HG03045 (cell line): ENCODE measurements at regions not wholly inside any gene's neighbourhood (a gene's known extent, or its start where the extent isn't known, plus 50 kb on each side); places are given as distances from the start of the nearest gene placed in this dataset.
"Not testable (repeated sequence)": the region's sequence is repeated elsewhere in the genome, so short reads cannot be mapped to it uniquely, and the experiment has no call there.

Experiments
- ATAC-seq: cut with Tn5 transposase; IDR thresholded peaks from one replicate; pipeline ENCODE4 v1.9.1; 2021; ENCODE audit warnings: mild to moderate bottlenecking, moderate library complexity; ENCODE audit not compliant: unreplicated experiment

DNA sequence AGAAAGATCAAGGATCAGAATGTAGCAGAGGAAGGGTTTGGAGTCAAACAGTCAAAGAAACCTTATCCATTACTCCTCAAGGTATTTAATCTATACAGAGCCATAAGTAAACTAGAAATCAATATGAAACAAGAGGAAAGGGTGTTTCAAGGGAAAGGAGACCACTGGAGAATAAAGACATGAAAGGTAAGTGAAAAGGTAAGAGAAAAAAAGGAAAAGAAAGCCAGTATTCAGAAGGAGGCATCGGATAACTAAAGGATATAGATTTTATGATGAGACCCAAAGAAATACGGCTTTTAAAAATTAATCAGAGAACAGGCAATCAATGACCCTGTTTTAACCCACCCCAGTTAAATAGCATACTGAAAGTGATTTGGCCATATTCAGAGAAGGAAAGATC is 438.7 kb upstream of the MIR17HG start:
- ATAC-seq, result no peak

DNA sequence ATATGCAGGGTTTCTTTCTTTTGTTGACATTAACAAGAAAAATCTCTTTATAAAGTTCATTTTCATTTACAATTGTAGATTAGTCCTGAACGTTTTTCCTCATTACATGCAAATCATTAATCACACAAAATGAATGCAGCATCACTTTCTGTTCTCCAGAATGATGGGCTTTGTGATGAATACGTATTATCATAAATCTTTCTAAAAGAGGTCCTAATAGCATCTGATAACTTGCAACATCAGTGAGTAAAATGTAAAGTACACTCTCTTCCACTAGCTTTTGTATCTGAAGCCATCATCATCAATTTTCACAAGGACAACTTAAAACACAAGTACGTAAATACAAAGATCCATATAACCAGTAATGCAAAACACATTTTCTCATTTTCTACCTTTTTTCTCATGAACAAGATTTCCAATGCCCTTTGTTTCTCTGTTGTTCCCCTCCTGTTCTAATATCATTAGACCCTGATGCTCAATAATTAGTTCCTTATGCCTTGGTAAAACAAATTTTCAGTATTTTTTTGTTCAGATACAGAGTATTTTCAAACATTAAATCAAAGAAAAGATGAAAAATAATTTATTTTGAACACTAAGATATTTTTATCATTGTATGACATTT is 437.4 kb upstream of the MIR17HG start:
- ATAC-seq, result no peak

DNA sequence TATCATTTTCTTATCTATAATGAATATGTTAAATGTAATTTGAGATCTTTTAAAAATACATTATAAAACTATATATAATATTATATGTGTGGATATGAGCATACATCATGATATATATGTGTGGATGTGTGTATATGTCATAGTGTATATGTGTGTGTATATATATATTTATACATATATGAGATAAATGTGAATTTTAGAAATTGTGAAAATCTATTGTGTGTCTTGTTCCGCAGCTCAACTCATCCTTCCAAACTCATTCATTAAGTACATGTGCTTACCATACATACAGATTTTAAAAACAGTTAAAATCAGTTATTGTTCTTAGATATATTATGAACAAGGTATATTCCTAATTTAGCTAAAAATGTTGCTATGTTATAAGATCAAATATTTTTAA is 435.2 kb upstream of the MIR17HG start:
- ATAC-seq, result no peak

DNA sequence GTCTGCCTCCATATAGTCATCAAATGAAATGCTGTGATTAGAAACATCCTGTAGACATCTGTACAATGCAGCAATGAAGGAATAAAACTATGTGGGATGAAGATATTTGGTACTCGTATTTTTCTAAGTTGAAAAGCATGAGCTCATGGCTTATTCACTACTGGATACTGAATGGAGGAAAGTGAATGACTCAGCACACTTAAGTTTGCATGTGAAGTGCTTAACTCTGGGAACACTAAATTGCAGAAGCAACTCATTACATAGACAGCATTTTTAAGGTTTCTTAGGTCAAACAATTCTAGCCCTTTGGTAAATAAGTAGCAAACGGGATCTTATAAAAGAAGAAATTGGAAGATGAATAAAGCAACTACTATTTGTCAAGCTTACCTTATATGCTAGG is 429.0 kb upstream of the MIR17HG start:
- no peak for ATAC-seq

DNA sequence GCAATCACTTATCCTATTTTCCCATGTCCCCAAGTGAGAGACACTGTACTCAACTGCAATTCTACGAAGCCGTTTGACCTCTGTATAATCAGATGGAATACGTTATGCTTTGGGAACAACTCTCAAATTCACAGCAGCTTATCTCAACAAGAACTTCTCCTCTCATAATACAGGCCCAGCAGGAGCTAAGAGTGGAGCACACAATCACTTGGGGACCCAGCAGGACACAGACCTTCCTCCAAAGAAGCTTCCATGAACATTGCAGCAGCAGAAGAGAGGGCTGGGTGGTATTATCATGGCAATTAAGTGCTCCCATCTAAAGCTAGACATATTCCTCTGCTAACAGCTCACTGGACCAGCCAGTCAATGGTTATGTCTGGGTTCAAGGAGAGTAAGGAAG is 428.3 kb upstream of the MIR17HG start:
- ATAC-seq, result no peak

DNA sequence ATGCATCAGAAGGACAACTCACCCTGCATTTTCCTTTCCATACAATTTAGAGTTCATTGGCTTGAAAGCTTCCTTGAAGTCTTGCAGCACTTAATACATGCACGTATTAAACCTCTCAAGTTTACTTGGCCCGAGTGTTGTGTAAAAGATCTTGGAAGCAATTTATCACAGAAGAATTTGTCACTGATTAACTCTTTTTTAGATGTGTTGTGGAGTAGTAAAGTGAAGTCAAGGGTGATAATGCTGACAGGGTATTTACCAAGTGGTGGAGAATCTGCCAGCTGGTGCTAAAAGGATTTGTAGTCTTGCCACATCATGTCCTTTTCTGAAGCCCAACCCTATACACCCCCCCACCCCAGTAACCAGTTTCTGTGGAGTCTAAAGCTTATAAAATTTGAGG is 421.0 kb upstream of the MIR17HG start:
- ATAC-seq, result no peak

DNA sequence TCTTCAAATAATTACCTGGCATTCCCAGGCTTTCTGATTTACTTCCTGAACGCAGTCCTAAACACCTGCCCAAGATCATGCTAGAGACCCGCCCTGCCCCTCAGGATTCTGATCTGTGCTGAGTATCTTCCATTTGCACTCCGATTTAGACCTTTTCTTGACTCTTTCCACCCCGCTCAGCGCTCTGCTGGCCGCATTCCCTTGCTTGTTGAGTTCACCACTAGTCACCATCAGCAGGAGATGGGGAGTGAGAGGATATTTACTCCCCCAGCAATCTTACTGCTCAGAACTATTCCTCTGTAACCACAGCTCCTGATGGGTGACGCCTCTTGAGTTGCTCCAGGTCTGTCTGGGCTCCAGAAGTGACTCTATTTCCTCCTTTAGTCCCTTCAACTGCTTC is 419.4 kb upstream of the MIR17HG start:
- ATAC-seq, result no peak

DNA sequence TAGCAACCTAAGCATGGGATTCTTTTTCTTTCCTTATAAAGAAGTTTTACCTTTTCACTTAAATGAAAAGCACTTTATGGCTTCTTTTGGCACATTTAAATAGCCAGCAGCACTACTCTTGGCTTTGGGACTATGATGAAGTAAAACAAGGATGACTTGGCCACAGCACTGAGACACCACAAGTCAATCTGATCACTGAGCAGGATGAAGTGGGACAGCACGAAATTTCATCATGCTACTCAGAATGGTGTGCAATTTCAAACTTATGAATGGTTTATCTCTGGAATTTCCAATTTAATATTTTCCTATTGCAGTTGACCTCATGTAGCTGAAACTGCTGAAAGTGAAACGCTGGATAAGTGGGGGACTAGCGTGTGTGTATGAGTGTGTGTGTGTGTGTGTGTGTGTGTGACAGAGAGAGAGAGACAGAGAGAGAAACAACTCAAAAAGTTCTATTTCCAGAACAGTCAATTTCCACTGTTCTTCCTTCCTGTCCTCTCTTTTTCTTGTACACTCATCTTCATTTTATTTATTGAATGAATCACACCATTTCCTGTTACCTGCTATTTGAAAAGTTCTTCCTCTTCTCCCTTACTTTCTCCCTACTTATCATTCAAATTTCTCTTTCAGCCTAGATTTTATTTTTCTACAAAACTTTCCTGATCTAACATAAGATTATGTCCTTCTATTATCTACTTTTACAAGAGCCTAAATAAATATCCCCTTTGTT is 414.2 kb upstream of the MIR17HG start:
- ATAC-seq, result no peak

DNA sequence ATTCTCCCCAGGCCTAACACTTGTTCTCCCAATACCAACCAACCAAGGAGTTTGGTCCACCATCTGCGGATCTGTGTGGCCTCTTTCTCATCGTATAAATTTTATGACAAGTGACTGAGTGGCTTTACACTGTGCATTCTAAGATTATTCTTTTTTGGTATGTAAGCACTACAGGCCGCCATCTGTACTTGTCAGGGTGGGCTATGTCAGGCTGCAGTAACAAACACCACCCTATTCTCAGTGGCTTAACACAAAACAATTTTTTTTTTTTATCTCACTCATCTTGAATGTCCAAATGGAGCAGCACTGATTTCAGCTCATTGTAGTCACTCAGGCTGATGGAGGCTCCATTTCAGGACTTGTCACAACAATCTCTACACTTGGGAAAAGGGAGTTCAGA is 412.7 kb upstream of the MIR17HG start:
- ATAC-seq, result no peak

DNA sequence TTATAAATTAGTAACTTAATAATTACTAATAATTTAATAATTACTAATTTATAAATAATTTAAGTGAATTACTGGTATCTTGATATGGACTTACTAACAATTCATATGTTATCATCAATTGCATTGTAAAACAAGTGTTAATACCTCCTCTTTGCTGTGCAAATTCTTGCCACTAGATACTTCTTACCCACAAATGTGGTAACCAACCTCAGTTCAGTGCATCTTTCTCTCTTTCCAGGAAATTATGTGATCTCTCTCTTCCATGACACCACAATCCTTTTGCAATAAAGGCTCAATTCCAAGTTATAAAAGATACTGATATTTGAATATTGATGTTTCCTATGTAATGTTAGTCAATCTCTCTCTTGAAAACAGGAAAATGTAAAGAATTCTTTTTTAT is 408.6 kb upstream of the MIR17HG start:
- ATAC-seq, result no peak

DNA sequence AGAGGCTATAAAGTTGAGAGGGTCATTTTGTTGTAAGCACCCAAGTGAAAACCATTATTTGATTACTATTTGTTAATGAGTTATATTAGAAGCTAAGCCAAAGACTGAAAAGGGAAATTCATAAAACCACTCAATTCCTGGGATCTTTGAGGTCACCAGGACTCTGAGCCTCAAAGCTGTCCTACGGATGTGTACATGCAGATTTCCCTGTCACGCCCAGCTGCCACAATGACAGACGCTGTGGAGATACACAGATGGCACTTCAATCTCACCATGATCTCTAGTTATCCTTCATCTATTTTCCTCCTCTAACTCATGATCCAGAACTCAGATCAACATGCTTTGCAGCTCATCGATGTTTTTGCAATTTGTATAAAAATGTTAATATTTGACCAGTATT is 403.5 kb upstream of the MIR17HG start:
- no peak for ATAC-seq

DNA sequence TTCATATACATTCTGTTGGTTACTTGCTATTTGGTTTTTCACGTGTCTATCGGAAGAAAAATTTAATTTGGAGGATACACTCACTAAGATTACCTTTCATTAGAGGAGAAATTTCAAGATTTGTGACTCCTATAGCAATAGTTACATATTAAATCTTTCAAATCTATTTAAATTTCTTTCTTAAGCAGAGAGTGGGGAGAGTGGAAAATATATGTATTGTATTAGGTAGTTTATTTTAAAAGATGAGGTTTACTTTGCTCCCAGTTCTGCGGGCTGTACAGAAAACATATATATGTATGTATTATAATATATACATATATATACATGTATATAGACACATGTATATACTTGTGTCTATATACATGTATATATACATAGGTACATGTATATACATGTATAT is 402.3 kb upstream of the MIR17HG start:
- ATAC-seq, result not testable (repeated sequence)

DNA sequence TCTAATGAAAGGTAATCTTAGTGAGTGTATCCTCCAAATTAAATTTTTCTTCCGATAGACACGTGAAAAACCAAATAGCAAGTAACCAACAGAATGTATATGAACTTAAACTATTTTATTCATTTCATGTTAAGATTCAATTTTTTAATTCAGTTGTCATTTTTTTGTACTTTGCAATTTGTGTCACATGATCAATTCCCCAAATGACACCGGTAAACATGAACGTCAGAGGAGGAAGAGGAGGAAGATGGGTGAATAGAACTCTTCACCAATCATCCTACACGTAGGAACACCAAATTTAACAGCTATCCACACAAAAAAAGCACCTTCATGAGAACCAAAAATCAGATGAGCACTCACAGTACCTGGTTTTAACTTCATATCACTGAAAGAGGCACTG is 401.4 kb upstream of the MIR17HG start:
- not testable (repeated sequence) for ATAC-seq

DNA sequence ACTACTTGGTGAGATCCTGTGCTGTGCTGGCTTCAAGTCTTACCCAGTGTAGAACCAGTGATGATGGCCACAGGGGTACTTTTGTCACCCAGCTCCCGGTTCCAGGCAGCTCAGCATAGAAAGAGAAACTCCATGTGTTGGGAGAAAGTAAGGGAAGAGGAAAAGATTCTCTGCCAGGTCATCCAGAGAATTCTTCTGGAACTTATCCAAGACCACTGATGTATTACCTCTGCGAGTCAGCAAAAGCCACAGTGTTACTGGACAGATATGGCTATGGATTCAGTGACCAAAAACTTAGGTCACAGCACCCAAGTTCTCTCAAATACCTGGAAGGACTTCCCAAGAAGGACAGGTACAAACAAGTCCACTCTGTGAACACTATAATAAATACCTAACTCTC is 399.5 kb upstream of the MIR17HG start:
- no peak for ATAC-seq

DNA sequence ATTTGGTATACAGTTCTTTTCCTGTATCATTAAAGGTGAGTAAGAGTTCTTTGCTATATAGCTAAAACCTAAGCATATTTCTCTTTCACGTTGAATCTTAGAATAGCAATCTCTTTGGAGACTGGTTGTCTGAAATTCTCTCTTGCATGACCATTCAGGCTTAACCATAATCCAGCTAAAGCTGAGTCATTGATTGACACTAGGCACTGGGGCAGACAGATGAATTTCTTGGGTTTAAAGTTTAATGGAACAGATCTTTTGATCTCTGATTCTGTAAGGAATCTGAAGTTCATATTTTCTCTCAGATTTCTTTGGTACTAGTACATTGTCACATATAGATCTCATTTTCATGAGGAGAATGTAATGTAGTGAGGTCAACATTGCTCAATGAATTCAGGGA is 397.3 kb upstream of the MIR17HG start:
- no peak for ATAC-seq

DNA sequence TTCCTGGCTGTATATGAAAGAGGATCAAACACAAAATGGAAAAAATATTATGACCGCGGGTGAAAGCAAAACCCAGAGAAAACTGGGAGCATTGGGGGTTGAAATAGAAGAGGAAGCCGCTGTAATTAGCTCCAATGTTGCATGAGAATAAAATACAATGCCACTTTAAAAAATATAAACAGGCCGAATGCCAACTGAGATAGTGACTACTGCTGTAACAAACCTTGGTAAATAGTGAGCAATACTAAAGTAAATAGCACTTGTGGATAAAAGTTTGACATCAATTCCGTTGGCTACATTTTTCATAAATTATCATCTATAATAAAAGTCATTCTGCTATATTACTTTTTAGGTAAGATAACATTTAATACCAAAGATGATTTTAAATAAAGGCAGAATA is 395.8 kb upstream of the MIR17HG start:
- no peak for ATAC-seq

DNA sequence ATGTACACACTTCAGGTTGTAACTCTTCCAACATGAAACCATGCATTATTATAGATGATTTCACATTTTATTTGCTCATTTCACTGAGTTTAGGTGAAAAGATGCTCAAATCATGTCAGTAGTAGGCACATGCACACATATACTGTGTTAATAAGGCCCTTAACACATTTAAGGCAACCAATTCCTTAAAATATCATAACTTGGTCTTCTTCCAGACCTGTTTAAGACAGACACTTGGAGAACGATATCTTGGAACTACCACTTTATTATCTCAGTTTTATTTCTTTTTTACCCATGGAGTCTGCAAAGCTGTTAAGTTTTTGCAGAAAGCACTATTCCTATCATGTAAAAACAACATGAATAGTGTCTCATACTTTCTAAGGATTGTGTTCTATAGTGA is 395.2 kb upstream of the MIR17HG start:
- ATAC-seq, result no peak

DNA sequence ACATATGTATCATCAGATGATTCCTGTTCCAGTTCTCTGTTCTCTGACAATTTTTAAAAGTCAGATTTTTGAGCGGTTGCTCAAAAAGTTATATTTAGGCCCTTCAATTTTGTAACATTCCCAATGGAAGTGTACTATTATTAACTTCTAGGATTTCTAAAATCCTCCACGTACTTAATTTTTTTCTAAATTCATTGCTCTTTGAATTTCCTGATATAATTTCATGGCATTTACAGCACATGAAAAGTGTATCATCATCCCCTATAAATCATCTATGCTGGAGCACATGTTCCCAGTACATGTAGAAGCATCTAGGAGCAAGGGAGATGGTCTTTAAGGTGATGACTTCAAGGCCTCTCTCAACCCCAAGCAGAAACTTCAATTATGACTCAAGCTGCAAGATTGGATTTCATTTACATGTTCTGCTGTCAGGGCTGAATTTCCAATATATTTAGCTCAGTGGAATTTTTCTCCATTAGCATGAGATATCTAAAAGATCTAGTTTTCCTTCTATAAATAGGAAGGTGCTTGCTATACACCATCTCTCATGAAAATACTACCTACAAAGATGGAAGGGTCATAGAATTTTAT is 392.8 kb upstream of the MIR17HG start:
- ATAC-seq, result no peak

DNA sequence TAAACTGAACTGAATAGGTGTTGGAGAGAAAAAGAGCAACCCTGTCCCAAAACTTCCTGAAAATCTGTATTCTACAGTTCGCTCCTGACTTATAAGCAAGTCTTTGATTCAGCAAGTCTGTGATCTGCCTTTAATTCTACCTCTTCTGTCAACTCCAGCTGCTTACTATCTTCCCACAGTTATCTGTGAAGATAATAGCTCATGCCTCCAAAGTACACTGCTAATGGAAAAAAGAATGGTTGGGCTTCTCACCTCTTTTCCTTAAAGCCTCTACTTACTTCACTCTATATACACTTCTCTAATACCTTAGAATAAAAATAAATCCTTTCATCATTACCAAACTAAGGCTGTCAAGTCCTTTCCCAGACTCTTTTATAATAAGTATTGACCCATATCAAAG is 391.5 kb upstream of the MIR17HG start:
- ATAC-seq, result no peak

DNA sequence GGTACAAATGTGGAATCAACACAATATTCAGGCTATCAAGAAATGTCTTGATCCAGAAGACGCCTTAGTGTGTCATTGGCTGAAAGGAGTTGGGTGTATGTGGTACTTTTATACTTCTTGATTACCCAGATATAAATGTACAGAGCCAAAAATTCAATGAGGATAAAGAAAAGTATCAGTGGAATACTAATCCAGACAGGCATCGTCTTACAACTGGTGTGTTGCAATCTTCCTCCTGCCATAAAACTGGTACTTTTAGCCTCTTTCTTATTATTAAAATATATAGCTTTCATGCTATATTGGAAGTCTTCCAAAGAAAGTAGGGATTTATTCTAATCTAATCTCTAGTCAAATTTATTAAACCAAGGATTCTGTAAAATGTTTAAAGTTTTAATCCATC is 388.6 kb upstream of the MIR17HG start:
- no peak for ATAC-seq

DNA sequence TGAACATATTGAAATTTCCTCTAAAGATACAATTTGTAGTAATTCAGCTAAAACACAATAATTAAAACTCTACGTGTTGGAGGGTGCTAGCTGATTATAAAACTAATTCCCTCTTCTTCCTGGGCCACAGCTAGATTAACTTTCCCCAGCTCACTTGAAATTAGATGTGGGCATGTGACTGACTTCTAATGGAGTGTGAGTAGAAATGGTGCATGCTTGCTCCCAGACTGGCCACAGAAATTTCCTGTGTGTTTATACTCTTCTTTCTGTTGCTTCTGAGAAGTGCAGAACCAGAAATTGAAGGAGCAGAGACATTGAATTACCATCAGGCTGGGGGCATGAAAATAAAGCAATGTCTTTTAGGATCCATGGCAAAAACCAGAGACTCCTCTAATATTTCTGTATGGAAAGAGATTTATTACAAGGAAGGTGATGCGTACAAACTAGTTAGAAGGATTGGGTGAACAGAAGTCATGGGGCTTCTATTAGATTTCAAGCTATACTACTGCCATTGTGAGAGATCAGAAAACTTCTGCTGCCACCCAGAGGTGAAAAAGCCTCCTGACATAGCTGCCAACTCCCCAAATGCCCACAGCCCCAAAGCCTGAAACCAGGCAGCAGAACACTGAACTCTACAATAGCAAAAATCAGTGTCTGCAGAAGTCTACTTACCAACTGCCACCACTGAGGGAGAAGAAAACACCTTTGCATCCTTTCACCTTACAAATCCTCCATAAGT is 379.2 kb upstream of the MIR17HG start:
- ATAC-seq, result no peak
